Right lobe of liver (tissue), 6 donors: ENCODE measurements at regions not wholly inside any gene's neighbourhood (a gene's known extent, or its start where the extent isn't known, plus 50 kb on each side); places are given as distances from the start of the nearest gene placed in this dataset.

Source experiments
- ATAC-seq, 4 donors: fragments of 200-7000 bp; cut with Tn5 transposase; one replicate each; pipeline ENCODE4 v1.9.1; 2020; ENCODE audit warnings: mild to moderate bottlenecking in 4 of 4, moderate library complexity in 4 of 4
- DNase-seq, 3 donors: peaks; one replicate each; pipeline ENCODE4 v3.0.0-alpha.2; 2020
- H3K27ac ChIP-seq, 3 donors: fragments of 200-600 bp; one replicate each; pipeline ENCODE4 v1.8.0; 2022
- H3K27me3 ChIP-seq, 2 donors: fragments of 200-600 bp; one replicate each; pipeline ENCODE4 v1.8.0; 2022
- H3K36me3 ChIP-seq, 4 donors: fragments of 200-600 bp; sonication (generic) in 1 of 4; one replicate each; pipeline versions ENCODE4 v1.5.1 to v1.8.0; 2017 to 2022; ENCODE audit warnings: control low read depth in 1 of 4
- H3K4me1 ChIP-seq, 4 donors: fragments of 200-600 bp; sonication (generic) in 1 of 4; one replicate each; pipeline versions ENCODE4 v1.5.1 to v1.8.0; 2017 to 2022; ENCODE audit warnings: control low read depth in 1 of 4
- H3K4me3 ChIP-seq, 3 donors: fragments of 200-600 bp; one replicate each; pipeline ENCODE4 v1.8.0; 2022
- H3K9me3 ChIP-seq, 4 donors: fragments of 200-600 bp; sonication (generic) in 1 of 4; one replicate each; pipeline versions ENCODE4 v1.5.1 to v1.8.0; 2017 to 2022; ENCODE audit warnings: control low read depth in 1 of 4
- POLR2A ChIP-seq: fragments of 450-650 bp; IDR thresholded peaks from one replicate; pipeline ENCODE4 v1.6.1; 2017; ENCODE audit warnings: antibody characterized with exemption, mild to moderate bottlenecking
- WGBS: methylation state at CpG from one replicate; pipeline ENCODE4 v1.1.6; 2018; ENCODE audit warnings: low coverage, low lambda C conversion rate; ENCODE audit not compliant: insufficient coverage; ENCODE audit errors: missing lambda C conversion rate; 5-methylcytosine and 5-hydroxymethylcytosine counted together
- intact Hi-C, 2 donors: fragments of 100-400 bp; cut with DNase I; formaldehyde crosslinking; loops; one replicate each; pipeline versions ENCODE4 v1.11.2 to v1.14.1; 2022
- TF ChIP-seq, protein P1 (sequence below), 4 donors: fragments of 200-600 bp in 3 of 4; fragments of 450-650 bp in 1 of 4; IDR thresholded peaks; one replicate each; pipeline versions ENCODE4 v1.5.1 to v1.8.0; 2016 to 2022; ENCODE audit warnings: antibody characterized with exemption in 4 of 4, mild to moderate bottlenecking in 2 of 4
- donor health status: DM: no; HTN: yes; CAD: no.
- donor health status: DM: no; HTN: no; CAD: no.
- donor health status: DM: no; HTN: no; CAD: no.
- donor health status: DM: no; HTN: yes; CAD: no.
- donor health status: DM: no; HTN: yes; CAD: no.

DNA sequence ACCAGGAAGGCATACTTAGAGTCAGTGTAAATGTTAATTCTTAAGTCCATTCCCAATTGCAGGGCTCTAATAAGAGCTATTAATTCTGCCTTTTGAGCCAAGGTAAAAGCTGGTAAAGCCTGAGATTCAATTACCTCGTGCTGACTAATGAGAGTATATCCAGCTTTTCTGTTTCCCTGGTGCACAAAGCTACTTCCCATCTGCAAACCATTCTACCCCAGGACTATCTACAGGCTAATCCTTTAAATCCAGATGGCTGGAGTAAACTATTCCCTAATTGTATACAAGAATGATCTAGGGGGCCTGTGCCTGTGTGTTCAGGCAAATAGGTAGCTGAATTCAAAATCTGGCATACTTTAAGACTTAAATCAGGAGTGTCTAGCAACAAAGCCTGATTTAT, 365.0 kb downstream of the GPM6A start:
- no peaks in the 10 kb centered on the region for H3K36me3 ChIP-seq
- intact Hi-C loops = no loop called here
- H3K4me1 ChIP-seq = no peaks in the 10 kb centered on the region
- DNase-seq (no peak), ATAC-seq (no peak)
- 33% methylated on average over 1 of the region's 1 CpG for WGBS
- H3K4me3 ChIP-seq = no peak overlapping the region
- TF ChIP-seq, protein P1, sequence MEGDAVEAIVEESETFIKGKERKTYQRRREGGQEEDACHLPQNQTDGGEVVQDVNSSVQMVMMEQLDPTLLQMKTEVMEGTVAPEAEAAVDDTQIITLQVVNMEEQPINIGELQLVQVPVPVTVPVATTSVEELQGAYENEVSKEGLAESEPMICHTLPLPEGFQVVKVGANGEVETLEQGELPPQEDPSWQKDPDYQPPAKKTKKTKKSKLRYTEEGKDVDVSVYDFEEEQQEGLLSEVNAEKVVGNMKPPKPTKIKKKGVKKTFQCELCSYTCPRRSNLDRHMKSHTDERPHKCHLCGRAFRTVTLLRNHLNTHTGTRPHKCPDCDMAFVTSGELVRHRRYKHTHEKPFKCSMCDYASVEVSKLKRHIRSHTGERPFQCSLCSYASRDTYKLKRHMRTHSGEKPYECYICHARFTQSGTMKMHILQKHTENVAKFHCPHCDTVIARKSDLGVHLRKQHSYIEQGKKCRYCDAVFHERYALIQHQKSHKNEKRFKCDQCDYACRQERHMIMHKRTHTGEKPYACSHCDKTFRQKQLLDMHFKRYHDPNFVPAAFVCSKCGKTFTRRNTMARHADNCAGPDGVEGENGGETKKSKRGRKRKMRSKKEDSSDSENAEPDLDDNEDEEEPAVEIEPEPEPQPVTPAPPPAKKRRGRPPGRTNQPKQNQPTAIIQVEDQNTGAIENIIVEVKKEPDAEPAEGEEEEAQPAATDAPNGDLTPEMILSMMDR (IDR thresholded peaks at IDR 0.05) = no peak
- TF ChIP-seq POLR2A = no peak
- H3K27ac ChIP-seq = no peak overlapping the region
- H3K27me3 ChIP-seq = no peaks in the 10 kb centered on the region
- H3K9me3 ChIP-seq = no peaks in the 10 kb centered on the region

- no peaks in the 10 kb centered on the region for H3K36me3 ChIP-seq
- H3K9me3 ChIP-seq = no peaks in the 10 kb centered on the region
- no peaks in the 10 kb centered on the region for H3K4me1 ChIP-seq
- TF ChIP-seq POLR2A = no peak
- TF ChIP-seq, protein P1 (IDR thresholded peaks at IDR 0.05) = no peak
- DNase-seq (no peak), ATAC-seq (no peak)
- no peak overlapping the region for H3K27ac ChIP-seq
- intact Hi-C loops = no loop called here
- H3K4me3 ChIP-seq = no peak overlapping the region
- H3K27me3 ChIP-seq = no peaks in the 10 kb centered on the region
Measured at GRCh38 chr4:175450446-175450845, 361.6 kb downstream of the GPM6A start.

DNA sequence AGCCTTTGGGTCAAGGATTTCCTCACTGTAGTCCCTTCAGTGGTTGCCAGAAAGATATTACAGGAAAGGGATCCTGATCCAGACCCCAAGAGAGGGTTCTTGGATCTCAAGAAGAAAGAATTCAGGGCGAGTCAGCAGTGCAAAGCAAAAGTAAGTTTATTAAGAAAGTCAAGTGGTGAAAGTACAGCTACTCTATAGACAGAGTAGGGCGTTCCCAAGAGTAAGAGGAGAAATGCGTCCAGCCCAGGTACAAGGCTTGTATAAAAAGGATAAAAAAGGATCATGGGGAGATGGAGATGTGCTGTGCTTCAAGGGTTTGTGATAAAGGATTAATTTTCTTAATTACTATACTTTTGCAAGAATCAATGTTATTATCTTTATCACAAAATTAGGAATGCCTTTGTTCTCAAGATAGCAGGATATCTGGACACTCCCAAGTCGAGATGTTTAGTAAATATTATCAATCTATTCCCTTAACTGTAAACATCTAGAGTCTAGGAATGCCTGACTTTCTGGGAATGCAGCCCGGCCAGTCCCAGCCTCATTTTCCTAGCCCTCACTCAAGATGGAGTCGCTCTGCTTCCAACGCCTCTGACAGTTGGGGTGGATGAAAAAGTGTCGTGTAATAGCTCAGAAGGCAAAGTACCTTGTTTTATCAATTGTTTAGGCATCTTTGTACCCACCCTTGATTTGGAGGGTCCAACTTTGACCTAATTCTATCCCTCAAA, 360.7 kb downstream of the GPM6A start:
- Histone ChIP-seq H3K4me1 (no peaks in the 10 kb centered on the region), H3K27ac (no peak overlapping the region), H3K27me3 (no peaks in the 10 kb centered on the region), H3K4me3 (no peak overlapping the region), H3K9me3 (no peaks in the 10 kb centered on the region), H3K36me3 (no peaks in the 10 kb centered on the region)
- ATAC-seq (no peak), DNase-seq (no peak)
- TF ChIP-seq, protein P1 (IDR thresholded peaks at IDR 0.05) = no peak
- TF ChIP-seq POLR2A = no peak
- 48% methylated on average over 8 of the region's 8 CpGs for WGBS
- intact Hi-C loops = no loop called here

- DNase-seq (no peak), ATAC-seq (no peak)
- H3K4me1 ChIP-seq = no peaks in the 10 kb centered on the region
- TF ChIP-seq, protein P1 (IDR thresholded peaks at IDR 0.05) = no peak
- TF ChIP-seq POLR2A = no peak
- H3K4me3 ChIP-seq = no peak overlapping the region
- no peaks in the 10 kb centered on the region for H3K27me3 ChIP-seq
- H3K27ac ChIP-seq = no peak overlapping the region
- no peaks in the 10 kb centered on the region for H3K9me3 ChIP-seq
- WGBS = 26% methylated on average over 2 of the region's 2 CpGs
- H3K36me3 ChIP-seq = no peaks in the 10 kb centered on the region
- intact Hi-C loops = no loop called here
Measured at GRCh38 chr4:175453456-175453855, 358.6 kb downstream of the GPM6A start.

- H3K4me3 ChIP-seq = no peak overlapping the region
- no peaks in the 10 kb centered on the region for H3K9me3 ChIP-seq
- H3K27me3 ChIP-seq = no peaks in the 10 kb centered on the region
- DNase-seq = no peak
- no peak for ATAC-seq
- H3K4me1 ChIP-seq = no peaks in the 10 kb centered on the region
- TF ChIP-seq POLR2A = no peak
- TF ChIP-seq, protein P1 (IDR thresholded peaks at IDR 0.05) = no peak
- H3K36me3 ChIP-seq = no peaks in the 10 kb centered on the region
- H3K27ac ChIP-seq = no peak overlapping the region
- intact Hi-C loops = no loop called here
Measured at GRCh38 chr4:175456131-175456530, 355.9 kb downstream of the GPM6A start.
